GM19324 (cell line): ENCODE measurements at regions not wholly inside any gene's neighbourhood (a gene's known extent, or its start where the extent isn't known, plus 50 kb on each side); places are given as distances from the start of the nearest gene placed in this dataset.

Source experiments
- ATAC-seq: cut with Tn5 transposase; IDR thresholded peaks from one replicate; pipeline ENCODE4 v1.9.1; 2021; ENCODE audit warnings: mild to moderate bottlenecking, moderate library complexity; ENCODE audit not compliant: unreplicated experiment, low FRiP score

DNA sequence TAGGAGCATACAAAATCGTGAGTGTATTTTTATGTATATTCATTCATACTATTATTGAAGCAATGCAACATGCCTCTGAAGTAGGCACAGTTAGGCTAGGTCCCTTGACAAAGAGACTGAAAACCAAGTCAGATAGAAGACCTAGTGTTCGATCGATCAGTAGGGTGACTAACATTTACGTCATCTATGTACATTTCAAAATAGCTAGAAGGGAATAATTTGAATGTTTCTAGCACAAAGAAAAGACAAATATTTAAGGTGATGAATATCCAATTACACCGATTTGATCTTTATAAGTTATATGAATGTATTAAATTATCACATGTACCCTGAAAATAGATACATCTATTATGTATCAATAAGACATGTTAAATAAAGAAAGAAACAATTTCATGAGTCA, 610.1 kb downstream of the TOX3 start:
- ATAC-seq: no peak

DNA sequence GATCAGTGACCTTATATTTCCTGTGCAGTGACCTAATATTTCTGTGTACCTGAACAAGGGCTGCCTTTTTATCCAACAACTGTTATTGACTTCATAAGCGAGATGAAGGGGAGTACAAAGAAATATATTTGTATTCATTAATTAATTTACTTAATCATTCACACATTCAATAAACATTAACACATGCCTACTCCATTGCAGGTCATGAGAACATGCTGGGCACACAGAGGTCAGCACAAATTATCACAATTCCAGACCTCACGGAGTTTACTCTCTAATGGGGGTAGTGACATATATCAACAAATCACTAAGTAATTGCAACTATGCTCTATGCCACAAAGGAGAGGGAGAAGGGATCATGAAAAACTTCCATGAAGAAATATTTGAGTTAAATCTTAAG, 614.6 kb downstream of the TOX3 start:
- ATAC-seq: no peak

DNA sequence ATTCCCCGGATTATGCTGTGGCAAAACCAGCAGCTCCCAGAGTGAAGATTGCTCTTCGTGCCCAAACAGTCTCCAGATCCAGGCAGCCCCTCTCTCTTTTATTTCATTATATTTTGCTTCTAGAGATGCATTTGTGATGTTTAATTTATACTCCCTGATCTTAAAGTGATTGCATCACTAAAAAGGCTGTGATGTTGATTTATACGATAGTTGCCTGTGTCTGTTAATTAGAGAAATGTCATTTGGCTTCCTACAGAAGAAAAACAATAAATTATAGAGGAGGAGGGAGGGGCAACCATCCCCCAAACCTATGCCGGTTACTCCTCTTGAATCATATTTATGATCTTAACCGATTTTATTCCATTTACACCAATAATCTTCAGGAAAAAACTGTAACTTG, 615.3 kb downstream of the TOX3 start:
- ATAC-seq: no peak

DNA sequence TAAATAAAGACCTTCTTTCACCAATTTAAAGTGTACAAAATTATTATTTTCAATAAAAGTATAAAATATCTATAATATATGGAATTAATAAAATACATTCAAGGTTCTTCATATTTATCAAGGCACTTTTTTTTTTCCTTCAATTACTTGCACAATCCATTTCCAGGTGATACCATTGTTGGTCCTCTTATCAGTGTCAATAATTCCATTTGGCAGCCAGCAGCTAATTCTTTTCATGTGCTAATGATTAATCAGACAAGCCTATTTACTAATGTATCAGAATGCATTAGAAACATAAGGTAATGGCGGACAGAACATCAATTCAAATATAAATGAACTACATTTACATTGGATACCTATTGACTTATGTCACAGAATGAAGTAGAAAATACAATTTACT, 622.2 kb downstream of the TOX3 start:
- ATAC-seq: no peak

DNA sequence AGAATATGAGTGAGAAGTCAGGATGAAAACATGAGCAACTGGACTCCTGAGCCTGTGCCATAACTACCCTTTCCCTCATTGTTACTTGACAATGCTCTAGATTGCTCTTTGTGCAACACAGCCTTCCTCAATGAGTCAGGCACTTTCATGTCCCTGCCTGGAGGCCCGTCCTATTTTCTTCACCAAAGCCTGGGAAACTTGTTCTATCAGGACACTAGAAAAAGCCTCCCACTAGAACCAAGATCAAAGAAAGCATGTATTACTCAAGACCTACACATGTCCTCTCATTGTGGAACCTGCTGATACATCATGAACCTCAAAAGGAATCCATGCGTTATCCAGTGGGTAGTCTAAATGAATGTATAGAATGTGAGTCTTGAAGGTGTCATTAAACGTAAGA, 624.5 kb downstream of the TOX3 start:
- no peak for ATAC-seq

- ATAC-seq: no peak
Observed at GRCh38 chr16:51919736-51920135, 627.2 kb downstream of the TOX3 start.

DNA sequence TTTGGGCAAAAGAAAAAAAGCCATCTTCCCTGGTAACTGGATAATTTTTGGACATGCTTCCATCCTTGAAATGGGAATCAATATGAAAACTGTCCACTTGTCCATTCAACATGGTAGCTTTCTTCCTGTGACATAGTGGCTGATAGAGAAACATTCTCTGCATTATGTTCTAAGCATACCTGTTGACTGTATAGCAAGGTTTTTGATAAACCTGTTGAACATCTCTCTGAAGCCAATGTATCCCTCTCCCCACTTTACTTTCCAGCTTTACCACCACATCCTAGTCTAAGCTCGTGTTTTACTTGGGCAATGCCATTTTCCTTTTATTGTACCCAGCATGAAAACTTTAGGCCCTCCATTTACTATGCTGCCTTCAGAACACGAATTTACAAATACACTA, 630.1 kb downstream of the TOX3 start:
- ATAC-seq: no peak

GRCh38 chr16:51916231-51916630, 630.7 kb downstream of the TOX3 start:
- ATAC-seq: no peak

GRCh38 chr16:51907680-51908079, 639.3 kb downstream of the TOX3 start:
- no peak for ATAC-seq

GRCh38 chr16:51900221-51900780, 646.6 kb downstream of the TOX3 start:
- no peak for ATAC-seq

GRCh38 chr16:51898872-51899271, 648.1 kb downstream of the TOX3 start:
- no peak for ATAC-seq

DNA sequence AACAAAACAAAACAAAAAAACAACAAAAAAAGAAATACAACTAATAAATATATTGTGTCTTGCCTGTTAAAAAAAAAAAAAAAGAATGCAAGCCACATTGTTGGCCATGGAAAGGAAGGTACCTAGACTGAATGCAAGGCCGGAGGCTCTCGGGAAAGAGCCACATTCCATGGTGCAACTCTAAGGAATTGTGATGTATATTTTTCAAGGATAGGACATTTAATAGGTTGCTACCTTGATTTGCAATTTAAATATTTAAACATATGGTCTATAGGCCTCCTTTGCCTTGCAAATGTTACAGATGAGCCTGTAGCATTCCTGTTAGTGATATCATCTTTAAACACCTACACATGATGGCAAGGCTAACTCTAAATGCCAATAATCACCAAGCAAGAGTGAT, 650.9 kb downstream of the TOX3 start:
- no peak for ATAC-seq

DNA sequence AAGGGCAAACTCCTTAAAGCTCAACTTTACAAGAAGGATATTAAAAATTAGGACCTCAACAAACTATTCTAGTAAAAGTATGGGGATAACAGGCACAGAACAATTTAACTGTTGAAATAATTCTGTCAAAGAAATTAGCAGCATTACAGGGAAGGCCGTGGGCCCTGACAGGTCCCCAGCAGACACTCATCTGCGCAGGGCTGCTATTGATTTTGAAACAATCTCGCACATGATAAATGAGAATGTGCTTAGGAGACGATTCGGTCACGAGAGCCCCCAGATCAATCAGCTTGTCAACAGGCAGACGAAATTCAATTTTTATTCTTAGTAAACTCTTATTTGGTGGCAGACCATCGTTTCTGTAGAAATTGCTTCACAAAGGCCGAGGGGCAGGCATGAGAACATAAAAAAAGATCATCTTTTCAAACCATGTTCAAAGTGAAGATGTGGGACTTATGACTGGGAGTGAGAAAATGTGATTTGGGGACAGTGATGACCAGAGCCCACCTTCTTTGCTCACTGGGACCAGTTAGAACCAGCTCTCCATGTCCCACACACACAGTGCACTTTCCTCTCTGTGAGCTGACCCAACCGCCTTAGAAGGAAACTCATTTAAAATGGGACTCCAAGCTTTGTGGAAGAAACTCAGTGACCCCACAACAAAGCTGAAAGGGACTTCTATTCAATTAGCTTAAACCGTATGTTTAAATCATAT, 654.5 kb downstream of the TOX3 start:
- ATAC-seq: no peak

- ATAC-seq: no peak
Observed at GRCh38 chr16:51888534-51888933, 658.4 kb downstream of the TOX3 start.

DNA sequence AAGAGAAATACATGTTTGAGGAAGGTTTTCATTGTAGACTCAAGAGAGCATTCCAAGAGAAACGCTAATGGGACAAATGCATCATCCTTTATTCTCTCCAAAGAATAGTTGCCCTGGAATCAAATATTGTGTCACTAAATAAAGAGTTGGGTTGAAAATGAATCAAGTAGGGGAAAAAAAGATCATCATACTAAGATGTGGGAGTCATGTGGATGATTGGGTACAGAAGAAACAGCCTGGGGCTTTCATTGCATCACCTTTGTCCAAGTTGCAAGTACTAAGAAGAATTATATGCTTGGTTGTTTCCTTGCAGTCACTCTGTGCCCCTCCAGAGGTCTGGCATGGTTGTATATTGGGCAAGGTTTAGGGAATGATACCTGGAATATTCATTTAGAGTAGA, 658.9 kb downstream of the TOX3 start:
- ATAC-seq: no peak

DNA sequence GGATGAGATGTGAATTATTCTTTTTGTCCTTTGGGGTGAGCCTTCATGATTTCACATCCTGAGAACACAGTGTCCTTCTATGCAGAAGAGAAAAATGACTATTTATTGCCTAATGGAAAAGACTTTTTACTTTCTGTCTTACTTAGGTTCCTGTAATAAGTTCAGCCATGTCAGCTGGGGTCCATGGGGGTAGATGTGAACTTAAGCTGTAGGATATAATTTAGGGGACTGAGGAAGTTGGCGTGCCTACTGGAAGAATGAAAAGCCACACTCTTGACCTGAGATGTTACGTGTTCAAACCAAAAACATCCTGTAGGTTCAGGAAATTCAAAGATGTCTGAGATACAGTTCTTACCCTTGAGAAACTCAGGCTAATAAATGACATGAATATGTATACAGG, 660.5 kb downstream of the TOX3 start:
- ATAC-seq: no peak

- no peak for ATAC-seq
Observed at GRCh38 chr16:51884773-51885172, 662.2 kb downstream of the TOX3 start.

DNA sequence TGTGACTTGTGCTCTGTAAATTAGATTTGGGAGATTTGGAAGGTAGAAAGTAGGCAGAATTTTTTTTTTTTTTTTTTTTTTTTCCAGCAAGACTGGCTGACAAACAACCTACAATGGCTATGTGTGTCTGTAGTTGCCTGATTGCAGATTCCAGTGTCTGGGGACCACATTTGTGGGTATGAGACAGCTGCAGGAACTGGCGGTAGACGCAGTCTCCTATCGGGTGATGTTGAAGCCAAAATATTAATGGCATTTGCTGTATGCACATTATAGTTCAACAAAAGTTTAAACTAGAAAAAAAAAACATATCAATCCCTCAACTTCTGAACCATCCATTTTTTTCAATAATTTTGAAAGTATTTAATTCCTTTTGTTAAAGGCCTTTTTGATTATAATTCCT, 665.2 kb downstream of the TOX3 start:
- ATAC-seq: no peak

- ATAC-seq: no peak
Observed at GRCh38 chr16:51880776-51881175, 666.2 kb downstream of the TOX3 start.

DNA sequence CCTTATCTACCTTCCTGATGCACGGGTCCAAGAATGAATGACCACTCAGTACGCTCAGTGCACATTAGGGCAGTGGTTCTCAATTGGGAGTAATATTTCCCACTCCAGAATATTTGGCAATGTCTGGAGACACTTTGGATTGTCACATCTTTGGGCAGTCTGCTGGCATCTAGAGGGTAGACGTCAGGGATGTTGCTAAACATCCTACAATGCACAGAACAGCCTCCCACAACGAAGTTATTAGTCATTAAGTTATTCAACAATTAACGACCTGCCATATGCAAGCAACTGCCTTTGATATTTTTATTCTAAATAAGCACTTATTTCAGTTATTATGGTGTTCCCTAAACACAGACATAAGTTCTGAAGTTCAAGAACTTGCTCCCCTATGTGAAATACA, 669.3 kb downstream of the TOX3 start:
- no peak for ATAC-seq

DNA sequence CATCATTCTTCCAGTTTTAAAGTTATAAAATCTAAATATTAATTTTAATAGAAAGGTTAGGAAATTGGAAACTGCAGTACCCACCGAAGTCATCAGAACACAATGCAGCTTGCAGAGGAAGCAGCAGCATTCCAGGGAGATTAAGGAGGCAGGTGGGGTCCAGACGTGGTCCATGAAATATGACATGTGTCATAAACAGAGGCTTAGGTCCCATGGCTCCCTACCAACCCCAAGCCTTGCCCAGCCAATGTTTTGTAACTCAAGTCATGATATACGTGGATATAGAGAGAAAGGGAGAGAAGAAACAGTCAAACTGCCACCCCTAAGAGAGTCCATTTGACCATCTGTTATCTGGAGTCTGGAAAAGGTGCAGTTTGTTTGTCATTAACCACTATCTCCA, 670.0 kb downstream of the TOX3 start:
- no peak for ATAC-seq

DNA sequence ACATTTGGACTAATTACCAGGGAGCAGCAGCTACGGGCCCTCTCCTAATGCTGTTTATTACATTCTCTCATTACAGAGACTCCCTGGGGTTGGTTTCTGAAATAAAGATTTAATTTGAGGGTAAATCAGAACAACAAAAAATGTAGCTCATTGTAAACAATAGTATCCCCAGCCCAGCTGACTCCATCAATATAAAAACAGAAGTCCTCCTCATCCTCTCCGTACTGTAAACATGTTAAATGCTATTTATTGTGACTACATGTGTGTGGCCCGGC, 670.4 kb downstream of the TOX3 start:
- ATAC-seq: no peak
